ENCODE measurements at regions not wholly inside any gene's neighbourhood (a gene's known extent, or its start where the extent isn't known, plus 50 kb on each side); places are given as distances from the start of the nearest gene placed in this dataset.

GRCh38 chr2:7661502-7661901 lies 744.3 kb downstream of the RNF144A start:
- WGBS, 3 donors = 45 to 70% (median 54%) methylated on average over 5 of the region's 5 CpGs

GRCh38 chr2:7665880-7666279 lies 748.7 kb downstream of the RNF144A start:
- WGBS, 3 donors = 94 to 98% (median 97%) methylated on average over 4 of the region's 4 CpGs
- H3K27ac ChIP-seq (ENCODE audit: low read depth, low read length) = no peak overlapping the region

More at GRCh38 chr2:7661502-7661901, 744.3 kb downstream of the RNF144A start:
- H3K27ac ChIP-seq (ENCODE audit: low read depth, low read length) = no peak overlapping the region

GRCh38 chr2:7666596-7667259 lies 749.5 kb downstream of the RNF144A start:
- WGBS, 3 donors = 80 to 81% (median 80%) methylated on average over 10 of the region's 10 CpGs
- no peak overlapping the region for H3K27ac ChIP-seq (ENCODE audit: low read depth, low read length)

GRCh38 chr2:7667260-7667757 lies 750.1 kb downstream of the RNF144A start:
- no peak overlapping the region for H3K27ac ChIP-seq (ENCODE audit: low read depth, low read length)
- WGBS, 3 donors = 86 to 91% (median 86%) methylated on average over 5 of the region's 5 CpGs

GRCh38 chr2:7670905-7671641 lies 753.9 kb downstream of the RNF144A start:
- WGBS, 3 donors = 50 to 73% (median 57%) methylated on average over 11 of the region's 11 CpGs
- no peak overlapping the region for H3K27ac ChIP-seq (ENCODE audit: low read depth, low read length)

- 79 to 81% (median 81%) methylated on average over 8 of the region's 8 CpGs for WGBS, 3 donors
Observed at GRCh38 chr2:7672027-7672684, 754.9 kb downstream of the RNF144A start.

GRCh38 chr2:7672685-7673071 lies 755.5 kb downstream of the RNF144A start:
- no peak overlapping the region for H3K27ac ChIP-seq (ENCODE audit: low read depth, low read length)
- 91 to 92% (median 92%) methylated on average over 5 of the region's 5 CpGs for WGBS, 3 donors

More at GRCh38 chr2:7672027-7672684, 754.9 kb downstream of the RNF144A start:
- no peak overlapping the region for H3K27ac ChIP-seq (ENCODE audit: low read depth, low read length)

- 79 to 88% (median 84%) methylated on average over 5 of the region's 5 CpGs for whole genome bisulfite sequencing, 3 donors
- no peak overlapping the region for H3K27ac ChIP-seq (ENCODE audit: low read depth, low read length)
Observed at GRCh38 chr2:7673101-7673500, 755.9 kb downstream of the RNF144A start.

- no peak overlapping the region for H3K27ac ChIP-seq (ENCODE audit: low read depth, low read length)
- WGBS, 3 donors = 76 to 88% (median 87%) methylated on average over 2 of the region's 2 CpGs
Observed at GRCh38 chr2:7673853-7674252, 756.6 kb downstream of the RNF144A start.

- WGBS, 3 donors = 83 to 92% (median 91%) methylated on average over 2 of the region's 2 CpGs
Observed at GRCh38 chr2:7674606-7675005, 757.4 kb downstream of the RNF144A start.

GRCh38 chr2:7676714-7677113 lies 759.5 kb downstream of the RNF144A start:
- 88 to 93% (median 91%) methylated on average over 3 of the region's 3 CpGs for WGBS, 3 donors
- H3K27ac ChIP-seq (ENCODE audit: low read depth, low read length) = no peak overlapping the region

More at GRCh38 chr2:7674606-7675005, 757.4 kb downstream of the RNF144A start:
- no peak overlapping the region for H3K27ac ChIP-seq (ENCODE audit: low read depth, low read length)

GRCh38 chr2:7681881-7682461 lies 764.8 kb downstream of the RNF144A start:
- 73 to 96% (median 93%) methylated on average over 3 of the region's 3 CpGs for WGBS, 3 donors
- H3K27ac ChIP-seq (ENCODE audit: low read depth, low read length) = no peak overlapping the region

- WGBS, 3 donors = 64 to 79% (median 72%) methylated on average over 8 of the region's 8 CpGs
- no peak overlapping the region for H3K27ac ChIP-seq (ENCODE audit: low read depth, low read length)
Observed at GRCh38 chr2:7683196-7683595, 766.0 kb downstream of the RNF144A start.

- 77 to 83% (median 83%) methylated on average over 6 of the region's 6 CpGs for WGBS, 3 donors
- no peak overlapping the region for H3K27ac ChIP-seq (ENCODE audit: low read depth, low read length)
Observed at GRCh38 chr2:7683708-7684107, 766.5 kb downstream of the RNF144A start.

GRCh38 chr2:7685342-7686015 lies 768.3 kb downstream of the RNF144A start:
- WGBS, 3 donors = 60 to 80% (median 69%) methylated on average over 5 of the region's 5 CpGs
- no peak overlapping the region for H3K27ac ChIP-seq (ENCODE audit: low read depth, low read length)

GRCh38 chr2:7686016-7686385 lies 768.8 kb downstream of the RNF144A start:
- H3K27ac ChIP-seq (ENCODE audit: low read depth, low read length) = no peak overlapping the region
- WGBS, 3 donors = 91 to 95% (median 92%) methylated on average over 3 of the region's 3 CpGs

GRCh38 chr2:7691961-7692656 lies 774.9 kb downstream of the RNF144A start:
- H3K27ac ChIP-seq (ENCODE audit: low read depth, low read length) = no peak overlapping the region
- WGBS, 3 donors = 84 to 88% (median 87%) methylated on average over 3 of the region's 3 CpGs

GRCh38 chr2:7692657-7693161 lies 775.5 kb downstream of the RNF144A start:
- WGBS, 3 donors = 83 to 100% (median 96%) methylated on average over 1 of the region's 1 CpG
- H3K27ac ChIP-seq (ENCODE audit: low read depth, low read length) = no peak overlapping the region

All from adipose tissue (tissue), 3 donors.